ENCODE measurements at regions not wholly inside any gene's neighbourhood (a gene's known extent, or its start where the extent isn't known, plus 50 kb on each side); places are given as distances from the start of the nearest gene placed in this dataset.

DNA sequence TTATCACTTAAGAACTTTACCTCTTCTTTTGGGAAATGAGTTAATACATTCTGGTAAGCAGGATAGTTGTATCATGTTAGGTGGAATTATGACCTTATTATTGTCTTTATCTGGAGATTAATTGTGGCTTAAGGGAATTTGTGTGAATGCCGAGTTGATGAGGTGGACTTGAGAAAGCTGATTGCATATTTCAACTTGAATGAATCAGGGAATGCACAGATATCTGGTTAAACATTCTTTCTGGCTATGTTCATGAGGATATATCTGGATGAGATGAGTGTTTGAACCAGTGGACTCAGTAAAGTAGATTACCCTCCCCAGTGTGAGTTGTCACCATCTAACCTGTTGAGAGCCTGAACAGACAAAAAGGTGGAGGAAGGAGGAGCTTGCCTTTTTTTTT lies 326.1 kb upstream of the GOT2 start:
- TF ChIP-seq, protein P1, sequence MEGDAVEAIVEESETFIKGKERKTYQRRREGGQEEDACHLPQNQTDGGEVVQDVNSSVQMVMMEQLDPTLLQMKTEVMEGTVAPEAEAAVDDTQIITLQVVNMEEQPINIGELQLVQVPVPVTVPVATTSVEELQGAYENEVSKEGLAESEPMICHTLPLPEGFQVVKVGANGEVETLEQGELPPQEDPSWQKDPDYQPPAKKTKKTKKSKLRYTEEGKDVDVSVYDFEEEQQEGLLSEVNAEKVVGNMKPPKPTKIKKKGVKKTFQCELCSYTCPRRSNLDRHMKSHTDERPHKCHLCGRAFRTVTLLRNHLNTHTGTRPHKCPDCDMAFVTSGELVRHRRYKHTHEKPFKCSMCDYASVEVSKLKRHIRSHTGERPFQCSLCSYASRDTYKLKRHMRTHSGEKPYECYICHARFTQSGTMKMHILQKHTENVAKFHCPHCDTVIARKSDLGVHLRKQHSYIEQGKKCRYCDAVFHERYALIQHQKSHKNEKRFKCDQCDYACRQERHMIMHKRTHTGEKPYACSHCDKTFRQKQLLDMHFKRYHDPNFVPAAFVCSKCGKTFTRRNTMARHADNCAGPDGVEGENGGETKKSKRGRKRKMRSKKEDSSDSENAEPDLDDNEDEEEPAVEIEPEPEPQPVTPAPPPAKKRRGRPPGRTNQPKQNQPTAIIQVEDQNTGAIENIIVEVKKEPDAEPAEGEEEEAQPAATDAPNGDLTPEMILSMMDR (IDR thresholded peaks at IDR 0.05; ENCODE audit: low read depth, low read length, poor library complexity, severe bottlenecking), result no peak
- no peak for TF ChIP-seq EZH2phosphoT487 (IDR thresholded peaks at IDR 0.05; ENCODE audit: borderline replicate concordance, low read length)

All from DOHH2 (cell line).